SK-N-SH treated with all-trans-retinoic acid at 6 μM for 48 hours (cell line): ENCODE measurements at regions not wholly inside any gene's neighbourhood (a gene's known extent, or its start where the extent isn't known, plus 50 kb on each side); places are given as distances from the start of the nearest gene placed in this dataset.

Source experiments
- ATAC-seq: fragments of 200-7000 bp; cut with Tn5 transposase; 3 replicates; pipeline ENCODE4 v1.9.1; 2020; ENCODE audit warnings: mild to moderate bottlenecking, moderate library complexity
- BACH2 ChIP-seq: fragments of 250-450 bp; sonication (Bioruptor Pico); IDR thresholded peaks from 2 replicates; pipeline ENCODE4 v1.9.0; 2021; ENCODE audit warnings: mild to moderate bottlenecking, borderline replicate concordance
- CSDC2 ChIP-seq: fragments of 250-450 bp; sonication (Bioruptor Pico); IDR thresholded peaks from 2 replicates; pipeline ENCODE4 v1.5.0; 2020; ENCODE audit warnings: mild to moderate bottlenecking, moderate library complexity
- ESRRG ChIP-seq: fragments of 250-450 bp; sonication (Bioruptor Pico); IDR thresholded peaks from 2 replicates; pipeline ENCODE4 v1.6.1; 2021; ENCODE audit warnings: mild to moderate bottlenecking
- GLIS3 ChIP-seq: fragments of 250-450 bp; sonication (Bioruptor Pico); IDR thresholded peaks from 2 replicates; pipeline ENCODE4 v1.5.0; 2020; ENCODE audit warnings: mild to moderate bottlenecking, moderate library complexity
- ISL1 ChIP-seq: fragments of 250-450 bp; sonication (Bioruptor Pico); IDR thresholded peaks from 2 replicates; pipeline ENCODE4 v2.1.2; 2022; ENCODE audit warnings: mild to moderate bottlenecking, moderate library complexity
- OSR1 ChIP-seq: fragments of 250-450 bp; sonication (Bioruptor Pico); IDR thresholded peaks from 2 replicates; pipeline ENCODE4 v1.8.0; 2022; ENCODE audit warnings: moderate library complexity, mild to moderate bottlenecking, inconsistent platforms
- PATZ1 ChIP-seq: fragments of 250-450 bp; sonication (Bioruptor Pico); IDR thresholded peaks from 2 replicates; pipeline ENCODE4 v1.8.0; 2020; ENCODE audit warnings: mild to moderate bottlenecking, moderate library complexity, borderline replicate concordance
- TCF4 ChIP-seq: fragments of 250-450 bp; sonication (Bioruptor Pico); IDR thresholded peaks from 2 replicates; pipeline ENCODE4 v1.8.0; 2021; ENCODE audit warnings: mild to moderate bottlenecking, moderate library complexity, borderline replicate concordance
- ZNF70 ChIP-seq: fragments of 450-650 bp; formaldehyde crosslinking; IDR thresholded peaks from 2 replicates; pipeline ENCODE4 v1.5.0; 2020; ENCODE audit warnings: mild to moderate bottlenecking, moderate library complexity
- ZNF8 ChIP-seq: fragments of 450-650 bp; formaldehyde crosslinking; IDR thresholded peaks from 2 replicates; pipeline ENCODE4 v1.5.0; 2020; ENCODE audit warnings: mild to moderate bottlenecking, moderate library complexity

- no peak for ATAC-seq
- TF ChIP-seq TCF4 = no peak
- no peak for TF ChIP-seq BACH2 (CRISPR knock-in tag)
- no peak for TF ChIP-seq CSDC2 (CRISPR knock-in tag)
- TF ChIP-seq ZNF70 (CRISPR knock-in tag) = no peak
- no peak for TF ChIP-seq OSR1 (CRISPR knock-in tag)
- no peak for TF ChIP-seq GLIS3 (CRISPR knock-in tag)
- no peak for TF ChIP-seq PATZ1 (CRISPR knock-in tag)
Measured at GRCh38 chr12:23473071-23473470, 476.4 kb downstream of the SOX5 start.

GRCh38 chr12:23474438-23474976 lies 475.0 kb downstream of the SOX5 start:
- no peak for ATAC-seq
- TF ChIP-seq PATZ1 (CRISPR knock-in tag) (no peak), ESRRG (no peak), GLIS3 (CRISPR knock-in tag) (no peak), ISL1 (CRISPR knock-in tag) (no peak), ZNF8 (CRISPR knock-in tag) (no peak), OSR1 (CRISPR knock-in tag) (no peak), CSDC2 (CRISPR knock-in tag) (no peak)
- TF ChIP-seq, all 23 proteins: peak for 0
